ENCODE measurements at regions not wholly inside any gene's neighbourhood (a gene's known extent, or its start where the extent isn't known, plus 50 kb on each side); places are given as distances from the start of the nearest gene placed in this dataset.
"Not testable (repeated sequence)": the region's sequence is repeated elsewhere in the genome, so short reads cannot be mapped to it uniquely, and the experiment has no call there.

- DNase-seq (ENCODE audit: low spot score) = no peak
Observed at GRCh38 chr7:89772276-89772675, 382.0 kb upstream of the STEAP1 start.

GRCh38 chr7:89773611-89774010 lies 380.7 kb upstream of the STEAP1 start:
- no peak for DNase-seq (ENCODE audit: low spot score)

GRCh38 chr7:89775459-89775858 lies 378.8 kb upstream of the STEAP1 start:
- no peak for DNase-seq (ENCODE audit: low spot score)

- no peak for DNase-seq (ENCODE audit: low spot score)
Observed at GRCh38 chr7:89776980-89777379, 377.3 kb upstream of the STEAP1 start.

DNA sequence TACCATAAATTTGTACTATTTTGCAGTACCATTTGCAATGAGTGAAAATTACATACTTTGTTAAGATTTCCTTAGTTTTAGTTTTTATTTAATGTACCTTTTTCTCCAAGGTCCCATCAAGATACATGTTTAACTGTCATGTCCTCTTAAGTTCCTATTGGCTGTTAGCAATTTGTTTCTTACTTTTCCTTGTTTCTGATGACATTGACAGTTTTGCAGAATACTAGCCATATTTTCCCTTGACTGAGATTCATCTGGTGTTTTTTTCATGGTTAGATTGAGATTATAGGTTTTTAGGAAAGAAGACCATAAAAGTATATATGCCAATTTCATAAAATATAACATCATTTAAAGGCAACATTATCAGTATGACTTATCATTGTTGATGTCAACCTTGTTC lies 376.8 kb upstream of the STEAP1 start:
- DNase-seq (ENCODE audit: low spot score) = no peak

DNA sequence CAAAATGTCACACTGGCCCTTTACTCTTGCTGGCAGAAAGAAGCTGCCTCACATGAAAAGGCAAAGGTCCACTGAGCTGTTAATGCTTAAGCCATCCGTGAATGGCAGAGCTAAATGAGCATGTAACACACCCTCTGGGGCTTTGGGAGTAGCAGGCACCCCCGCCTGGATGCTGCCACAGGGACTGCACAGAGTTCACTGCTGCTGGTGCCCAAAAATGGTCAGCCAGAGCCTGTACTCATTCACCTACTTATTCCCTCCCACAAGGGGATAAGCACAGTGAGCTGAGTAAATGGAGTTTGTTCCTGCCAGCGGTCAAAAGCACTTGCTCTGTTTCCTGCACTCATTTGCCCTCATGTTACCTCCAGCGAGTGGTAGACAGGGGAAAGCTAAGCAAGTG lies 374.0 kb upstream of the STEAP1 start:
- no peak for DNase-seq (ENCODE audit: low spot score)

DNA sequence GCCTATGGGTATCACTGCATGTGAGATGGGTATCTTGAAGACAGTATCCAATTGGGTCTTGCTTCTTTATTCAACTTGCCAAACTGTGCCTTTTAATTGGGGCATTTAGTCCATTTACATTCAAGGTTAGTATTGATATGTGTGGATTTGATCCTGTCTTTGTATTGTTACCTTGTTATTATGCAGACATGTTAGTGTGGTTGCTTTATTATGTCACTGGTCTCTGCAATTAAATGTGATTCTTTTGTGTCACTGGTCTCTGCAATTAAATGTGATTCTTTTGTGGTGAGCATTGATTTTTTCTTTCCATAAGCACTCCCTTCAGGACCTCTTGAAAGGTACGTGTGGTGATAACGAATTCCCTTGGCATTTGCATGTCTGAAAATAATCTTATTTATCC lies 357.8 kb upstream of the STEAP1 start:
- DNase-seq (ENCODE audit: low spot score) = no peak

GRCh38 chr7:89797965-89798598 lies 356.2 kb upstream of the STEAP1 start:
- DNase-seq (ENCODE audit: low spot score) = no peak

- no peak for DNase-seq (ENCODE audit: low spot score)
Observed at GRCh38 chr7:89798599-89798996, 355.7 kb upstream of the STEAP1 start.

GRCh38 chr7:89800761-89801160 lies 353.5 kb upstream of the STEAP1 start:
- DNase-seq (ENCODE audit: low spot score) = no peak

- DNase-seq (ENCODE audit: low spot score) = no peak
Observed at GRCh38 chr7:89809291-89809690, 345.0 kb upstream of the STEAP1 start.

DNA sequence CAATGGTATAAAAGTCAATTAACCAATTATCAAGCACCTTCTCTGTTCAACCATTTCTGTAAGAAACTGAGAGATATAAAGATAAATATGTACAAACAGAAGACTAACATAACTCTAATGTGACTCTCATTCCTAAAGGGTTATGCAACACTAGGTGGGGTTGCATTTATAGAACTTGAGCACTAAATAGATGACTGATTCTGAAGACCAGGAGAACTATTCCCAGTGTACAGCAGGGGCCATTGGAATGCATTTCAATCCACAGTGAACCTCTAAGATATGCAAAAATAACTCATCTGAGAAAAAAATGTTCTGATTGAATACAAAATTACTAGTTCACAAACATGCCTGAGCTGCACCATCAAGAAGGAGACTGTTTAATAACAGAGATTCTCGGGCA lies 341.2 kb upstream of the STEAP1 start:
- DNase-seq (ENCODE audit: low spot score) = no peak

GRCh38 chr7:89826121-89826520 lies 328.1 kb upstream of the STEAP1 start:
- DNase-seq (ENCODE audit: low spot score) = no peak

DNA sequence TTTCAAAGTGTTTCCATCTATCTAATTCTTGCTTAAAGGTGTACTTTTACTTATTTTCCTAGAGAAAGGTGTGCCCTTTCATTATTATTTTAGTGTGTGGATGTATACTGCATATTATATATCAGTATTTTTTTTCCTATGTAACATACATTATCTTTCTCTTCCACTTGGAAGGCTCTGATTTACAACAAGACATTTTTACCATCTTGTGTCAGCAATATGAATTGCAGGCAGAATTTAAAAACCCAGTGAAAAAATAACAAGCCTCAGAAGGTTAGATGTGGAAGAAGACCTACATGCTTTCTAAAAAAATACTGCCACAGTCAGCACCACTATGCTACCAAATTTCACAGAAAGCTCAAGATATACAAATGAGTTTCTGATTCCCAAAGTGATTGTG lies 327.7 kb upstream of the STEAP1 start:
- no peak for DNase-seq (ENCODE audit: low spot score)

DNA sequence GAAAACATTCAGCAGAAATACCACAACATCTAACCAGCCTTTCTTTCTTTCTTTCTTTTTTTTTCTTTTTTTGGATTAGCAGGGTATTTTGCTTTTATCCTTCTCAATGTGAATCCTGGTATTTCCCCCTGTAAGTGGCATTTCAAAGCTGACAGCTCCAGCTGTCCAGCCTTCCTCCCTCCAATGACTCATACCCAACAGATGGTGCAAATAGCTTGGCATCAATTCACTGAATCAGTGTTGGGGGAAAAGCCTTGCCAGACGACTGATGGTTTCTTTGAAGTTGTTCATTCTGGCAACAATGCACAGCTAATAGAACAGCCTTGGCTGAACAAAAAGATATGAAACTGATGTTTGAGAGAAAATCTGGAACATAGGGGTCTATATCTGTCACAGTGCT lies 316.8 kb upstream of the STEAP1 start:
- DNase-seq (ENCODE audit: low spot score) = peak; percentile 42

GRCh38 chr7:89839329-89839728 lies 314.9 kb upstream of the STEAP1 start:
- no peak for DNase-seq (ENCODE audit: low spot score)

GRCh38 chr7:89845952-89846351 lies 308.3 kb upstream of the STEAP1 start:
- DNase-seq (ENCODE audit: low spot score) = no peak

DNA sequence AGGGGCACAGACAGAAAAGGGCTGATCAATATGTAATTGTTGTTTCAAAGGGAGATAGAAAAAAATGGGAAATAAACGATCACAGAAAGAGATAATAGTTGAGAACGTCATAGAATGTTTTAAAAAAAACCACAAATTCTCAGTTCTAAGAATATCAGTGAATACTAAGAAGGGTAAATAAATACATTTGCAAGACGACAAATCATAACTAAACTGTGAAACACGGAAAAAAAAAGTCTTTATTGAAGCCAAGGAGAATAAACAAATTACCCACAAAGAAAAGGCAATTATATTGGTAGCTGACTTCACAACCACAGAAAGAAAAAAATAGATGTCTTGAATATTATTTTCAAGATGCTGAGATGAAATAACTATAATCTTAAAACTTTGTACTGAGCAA lies 305.2 kb upstream of the STEAP1 start:
- DNase-seq (ENCODE audit: low spot score) = no peak

DNA sequence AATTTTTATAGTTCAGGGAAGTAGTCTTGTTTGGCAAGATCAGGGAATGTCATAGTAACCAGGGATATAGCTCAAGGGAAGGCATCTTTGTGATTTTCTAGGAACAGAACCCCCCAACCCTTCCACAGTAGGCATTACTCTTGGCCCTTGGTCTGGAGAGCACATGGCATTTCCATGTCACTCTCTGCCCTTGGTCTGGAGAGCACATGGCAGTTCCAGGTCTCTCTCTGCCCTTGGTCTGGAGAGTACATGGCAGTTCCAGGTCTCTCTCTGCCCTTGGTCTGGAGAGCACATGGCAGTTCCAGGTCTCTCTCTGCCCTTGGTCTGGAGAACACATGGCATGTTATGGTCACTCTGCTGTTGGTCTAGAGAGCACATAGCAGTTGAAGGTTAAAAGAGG lies 297.2 kb upstream of the STEAP1 start:
- not testable (repeated sequence) for DNase-seq (ENCODE audit: low spot score)

DNA sequence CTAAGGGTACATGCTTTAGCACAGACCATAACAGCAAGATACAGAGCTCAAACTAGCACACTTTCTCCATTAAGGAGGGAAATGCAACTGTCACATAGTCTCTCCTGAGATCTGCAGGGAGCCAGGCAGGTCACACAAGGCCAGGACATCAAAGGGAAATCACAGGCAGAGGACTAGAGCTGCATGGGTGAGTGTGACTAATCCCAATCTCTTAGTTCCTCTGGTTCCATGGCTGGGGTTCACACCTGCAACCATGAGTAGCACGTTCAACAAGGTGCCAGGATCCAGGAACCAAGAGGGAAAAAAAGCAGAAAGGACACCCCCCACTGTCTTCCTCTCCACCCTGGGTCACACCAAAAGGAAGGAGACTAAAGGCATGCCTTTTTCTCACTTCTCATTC lies 296.5 kb upstream of the STEAP1 start:
- DNase-seq (ENCODE audit: low spot score) = no peak

DNA sequence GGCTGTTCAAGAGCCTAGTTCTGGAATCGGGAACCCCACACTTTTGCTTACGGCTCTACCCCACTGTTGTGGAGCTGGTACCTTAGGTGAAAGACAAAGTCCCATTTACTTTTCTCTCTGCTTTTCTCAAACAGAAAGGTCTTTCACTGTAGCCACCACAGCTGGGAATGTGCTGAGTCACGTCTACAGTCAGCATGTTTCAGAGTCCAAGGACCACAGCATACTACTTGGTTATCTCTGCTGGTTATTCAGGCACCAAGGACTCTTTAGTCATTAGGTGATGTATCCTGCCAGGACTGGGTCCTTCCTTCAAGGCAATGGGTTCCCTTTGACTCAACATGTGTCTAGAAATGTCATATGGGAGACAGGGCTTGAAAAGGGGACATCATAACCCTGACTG lies 266.8 kb upstream of the STEAP1 start:
- peak; percentile 6 for DNase-seq (ENCODE audit: low spot score)

DNA sequence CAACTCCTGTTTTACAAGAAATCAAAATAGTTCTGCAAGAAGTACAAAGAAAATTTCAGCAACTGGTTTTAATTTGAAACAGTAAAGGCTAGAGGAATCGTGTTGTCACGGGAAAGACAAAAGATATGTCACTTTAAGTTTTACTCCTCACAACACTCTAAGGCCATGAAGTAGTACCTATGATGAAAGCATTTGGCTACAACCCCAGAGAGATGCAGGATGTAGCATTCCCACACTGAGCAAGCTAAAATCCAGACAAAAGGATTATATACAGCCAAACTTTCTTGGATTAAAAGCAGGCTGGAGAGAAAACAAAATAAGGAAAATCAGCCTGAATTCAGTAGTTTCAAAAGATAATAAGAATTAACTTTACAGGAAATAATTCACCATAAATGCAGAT lies 245.5 kb upstream of the STEAP1 start:
- no peak for DNase-seq (ENCODE audit: low spot score)

DNA sequence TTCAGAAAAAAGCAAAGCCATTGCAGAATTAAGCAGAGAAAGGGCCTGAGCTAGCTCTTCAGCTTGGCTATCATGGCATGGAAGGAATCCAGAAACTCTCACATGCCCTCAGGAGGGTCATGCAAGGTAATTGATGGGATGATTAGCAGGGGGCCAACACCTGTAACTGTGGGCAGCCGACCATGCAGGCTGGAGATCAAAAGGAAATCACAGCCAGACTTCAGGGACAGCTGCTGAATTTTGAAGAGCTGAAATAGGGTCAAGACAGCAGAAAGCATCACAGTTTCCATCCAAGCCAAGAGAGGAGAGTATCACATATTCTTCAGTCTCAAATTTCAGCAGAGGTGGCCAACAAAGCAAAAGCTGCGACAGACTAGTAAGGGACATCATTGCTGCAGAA lies 239.6 kb upstream of the STEAP1 start:
- DNase-seq (ENCODE audit: low spot score) = peak; percentile 2

- DNase-seq (ENCODE audit: low spot score) = no peak
Observed at GRCh38 chr7:89926194-89926593, 228.1 kb upstream of the STEAP1 start.

GRCh38 chr7:89926701-89927100 lies 227.6 kb upstream of the STEAP1 start:
- no peak for DNase-seq (ENCODE audit: low spot score)

Measured in globus pallidus (tissue), 1 donor.